GM23338 (cell line): ENCODE measurements at regions not wholly inside any gene's neighbourhood (a gene's known extent, or its start where the extent isn't known, plus 50 kb on each side); places are given as distances from the start of the nearest gene placed in this dataset.

Experiments
- CTCF ChIP-seq, 2 experiments: fragments of 200-600 bp in 1 of 2; sonication (generic) in 1 of 2; conservative IDR thresholded peaks; 2 replicates each; pipeline versions ENCODE4 v1.5.1 to v1.6.1; 2016 to 2017; ENCODE audit warnings: antibody characterized with exemption in 2 of 2, low read depth in 2 of 2, mild to moderate bottlenecking in 2 of 2, moderate library complexity in 1 of 2
- EZH2 ChIP-seq: fragments of 200-600 bp; sonication (generic); IDR thresholded peaks from one replicate; pipeline ENCODE4 v1.8.0; 2017; ENCODE audit warnings: antibody characterized with exemption, mild to moderate bottlenecking, low read depth; ENCODE audit not compliant: unreplicated experiment

DNA sequence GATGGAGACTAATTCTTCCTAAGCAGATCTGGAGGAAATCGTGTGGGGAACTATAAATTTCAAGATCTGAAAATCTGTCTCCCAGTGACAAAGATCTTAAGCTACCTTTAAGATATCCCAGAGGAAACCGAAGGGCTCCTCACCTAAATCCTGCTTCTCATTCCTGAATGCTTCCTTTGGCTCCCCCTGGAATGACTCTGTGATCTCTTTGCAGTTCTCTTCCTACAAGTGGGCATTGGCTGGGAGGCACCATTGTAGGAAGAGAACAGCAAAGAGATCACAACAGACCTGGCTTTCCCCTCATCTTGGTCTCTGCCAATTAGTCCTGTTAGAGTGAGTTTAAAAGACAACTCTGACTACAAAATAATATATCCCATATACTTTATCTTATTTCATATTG lies 70.0 kb upstream of the KCNH7 start:
- TF ChIP-seq CTCF (conservative IDR thresholded peaks at IDR 0.05; ENCODE audit: low read depth in 2 of 2) = peak in 1 of 2 experiments; percentile 35; a peak in 2 of 4 replicates
- TF ChIP-seq EZH2 = no peak
